ENCODE measurements at regions not wholly inside any gene's neighbourhood (a gene's known extent, or its start where the extent isn't known, plus 50 kb on each side); places are given as distances from the start of the nearest gene placed in this dataset.
A peak's percentile ranks its signal among the peaks of the same experiment; 100 is the strongest.

DNA sequence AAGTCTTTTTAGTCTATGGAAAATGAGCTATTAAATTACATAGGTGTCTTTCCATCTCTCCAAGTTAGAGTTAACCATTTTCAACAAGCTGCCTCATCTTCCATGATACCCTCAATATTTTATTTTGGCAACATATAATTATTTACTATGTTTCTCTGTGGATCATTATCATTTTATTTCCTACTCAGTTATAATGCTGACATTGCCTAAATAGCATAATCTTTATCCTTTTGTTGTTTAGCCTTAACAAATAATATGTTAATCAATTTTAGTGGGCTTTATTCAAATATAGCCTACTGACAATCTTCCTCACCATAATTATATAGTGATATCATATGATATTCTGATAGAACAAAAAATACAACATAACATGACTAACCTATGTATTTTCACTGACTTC lies 1044.8 kb upstream of the FOXG1 start:
- Histone ChIP-seq H3K9me3 (no peaks in the 10 kb centered on the region), H3K4me3 (no peak overlapping the region), H3K4me1 (ENCODE audit: low read depth) (no peaks in the 10 kb centered on the region), H3K36me3 (ENCODE audit: low read depth) (no peaks in the 10 kb centered on the region)
- intact Hi-C loops (cut with DNase I, micrococcal nuclease): no loop called here
- DNase-seq (no peak), ATAC-seq (no peak)
- TF ChIP-seq, protein P1, sequence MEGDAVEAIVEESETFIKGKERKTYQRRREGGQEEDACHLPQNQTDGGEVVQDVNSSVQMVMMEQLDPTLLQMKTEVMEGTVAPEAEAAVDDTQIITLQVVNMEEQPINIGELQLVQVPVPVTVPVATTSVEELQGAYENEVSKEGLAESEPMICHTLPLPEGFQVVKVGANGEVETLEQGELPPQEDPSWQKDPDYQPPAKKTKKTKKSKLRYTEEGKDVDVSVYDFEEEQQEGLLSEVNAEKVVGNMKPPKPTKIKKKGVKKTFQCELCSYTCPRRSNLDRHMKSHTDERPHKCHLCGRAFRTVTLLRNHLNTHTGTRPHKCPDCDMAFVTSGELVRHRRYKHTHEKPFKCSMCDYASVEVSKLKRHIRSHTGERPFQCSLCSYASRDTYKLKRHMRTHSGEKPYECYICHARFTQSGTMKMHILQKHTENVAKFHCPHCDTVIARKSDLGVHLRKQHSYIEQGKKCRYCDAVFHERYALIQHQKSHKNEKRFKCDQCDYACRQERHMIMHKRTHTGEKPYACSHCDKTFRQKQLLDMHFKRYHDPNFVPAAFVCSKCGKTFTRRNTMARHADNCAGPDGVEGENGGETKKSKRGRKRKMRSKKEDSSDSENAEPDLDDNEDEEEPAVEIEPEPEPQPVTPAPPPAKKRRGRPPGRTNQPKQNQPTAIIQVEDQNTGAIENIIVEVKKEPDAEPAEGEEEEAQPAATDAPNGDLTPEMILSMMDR (IDR thresholded peaks at IDR 0.05): no peak

DNA sequence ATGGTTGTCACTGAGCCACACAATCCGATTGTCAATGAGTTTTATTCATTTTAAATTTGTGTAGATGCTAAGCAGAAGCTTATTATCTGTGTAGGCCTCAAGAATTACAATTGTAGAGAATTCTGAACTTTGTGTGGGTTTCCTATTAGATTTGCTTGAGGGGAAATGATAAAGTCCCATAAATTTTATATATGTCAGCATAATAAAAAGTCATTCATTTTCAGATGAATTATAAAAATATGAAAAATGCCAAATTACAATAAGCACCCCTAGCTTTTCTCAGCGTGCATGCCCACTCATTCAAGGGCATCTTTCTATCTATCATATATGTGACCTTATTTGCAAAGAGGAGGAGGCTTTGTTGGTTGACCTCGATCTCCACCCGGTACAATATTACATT lies 1041.1 kb upstream of the FOXG1 start:
- Histone ChIP-seq H3K9me3 (no peaks in the 10 kb centered on the region), H3K4me3 (no peak overlapping the region), H3K36me3 (ENCODE audit: low read depth) (no peaks in the 10 kb centered on the region), H3K4me1 (ENCODE audit: low read depth) (no peaks in the 10 kb centered on the region)
- intact Hi-C loops (cut with DNase I, micrococcal nuclease): no loop called here
- ATAC-seq (no peak), DNase-seq (no peak)
- TF ChIP-seq, protein P1 (IDR thresholded peaks at IDR 0.05): no peak

DNA sequence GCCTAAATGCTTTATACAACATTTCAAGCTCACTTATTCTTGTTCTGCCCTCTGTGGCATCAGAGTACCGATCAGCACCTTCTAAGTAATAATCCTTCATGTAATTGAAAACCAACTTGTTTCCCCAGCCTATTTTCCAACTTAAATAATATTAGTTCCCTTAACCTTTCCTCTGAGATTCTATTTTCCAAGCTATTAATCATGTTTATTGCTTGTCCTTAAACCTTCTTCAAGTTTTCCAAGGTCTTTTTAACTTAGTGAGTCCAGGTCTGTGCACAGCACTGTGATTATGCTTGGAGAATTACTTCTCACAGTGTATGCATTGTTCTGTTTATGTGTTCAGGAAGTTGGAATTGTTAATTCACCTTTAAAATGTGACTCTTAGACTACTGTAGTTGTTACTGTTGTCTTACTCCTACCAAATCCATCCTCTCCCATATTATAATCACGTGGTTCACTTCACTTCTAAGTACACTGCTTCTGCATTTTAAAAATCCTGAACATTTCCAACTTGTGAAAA lies 1039.3 kb upstream of the FOXG1 start:
- peak; percentile 55 for ATAC-seq
- no peaks in the 10 kb centered on the region for H3K9me3 ChIP-seq
- DNase-seq: no peak
- TF ChIP-seq, protein P1 (IDR thresholded peaks at IDR 0.05): no peak
- no peaks in the 10 kb centered on the region for H3K4me1 ChIP-seq (ENCODE audit: low read depth)
- no peak overlapping the region for H3K4me3 ChIP-seq
- intact Hi-C loops (cut with DNase I, micrococcal nuclease): no loop called here
- H3K36me3 ChIP-seq (ENCODE audit: low read depth): no peaks in the 10 kb centered on the region

DNA sequence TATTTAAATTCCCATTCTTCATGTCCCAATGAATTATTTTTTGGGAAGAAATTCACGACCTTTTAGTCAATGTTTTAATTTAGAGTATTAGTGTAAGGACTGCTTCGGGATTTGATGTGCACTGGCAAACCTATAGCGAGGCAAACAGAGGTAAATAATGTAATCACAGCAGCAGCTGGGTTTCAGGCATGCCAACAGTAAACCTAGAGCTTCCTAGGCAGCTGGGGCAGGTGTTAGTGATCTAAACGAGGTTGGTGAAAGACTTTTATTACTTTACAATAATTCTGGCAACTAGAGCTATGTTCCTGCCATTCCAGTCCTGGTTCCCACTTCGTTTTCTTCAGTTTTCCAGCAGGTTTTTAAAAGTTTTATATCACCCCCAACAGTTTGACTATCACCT lies 1036.4 kb upstream of the FOXG1 start:
- Histone ChIP-seq H3K4me3 (no peak overlapping the region), H3K36me3 (ENCODE audit: low read depth) (no peaks in the 10 kb centered on the region), H3K9me3 (no peaks in the 10 kb centered on the region), H3K4me1 (ENCODE audit: low read depth) (no peaks in the 10 kb centered on the region)
- intact Hi-C loops (cut with DNase I, micrococcal nuclease): no loop called here
- TF ChIP-seq, protein P1 (IDR thresholded peaks at IDR 0.05): no peak
- DNase-seq: peak in 1 of 3 donors; percentile 14
- ATAC-seq: peak; percentile 76

DNA sequence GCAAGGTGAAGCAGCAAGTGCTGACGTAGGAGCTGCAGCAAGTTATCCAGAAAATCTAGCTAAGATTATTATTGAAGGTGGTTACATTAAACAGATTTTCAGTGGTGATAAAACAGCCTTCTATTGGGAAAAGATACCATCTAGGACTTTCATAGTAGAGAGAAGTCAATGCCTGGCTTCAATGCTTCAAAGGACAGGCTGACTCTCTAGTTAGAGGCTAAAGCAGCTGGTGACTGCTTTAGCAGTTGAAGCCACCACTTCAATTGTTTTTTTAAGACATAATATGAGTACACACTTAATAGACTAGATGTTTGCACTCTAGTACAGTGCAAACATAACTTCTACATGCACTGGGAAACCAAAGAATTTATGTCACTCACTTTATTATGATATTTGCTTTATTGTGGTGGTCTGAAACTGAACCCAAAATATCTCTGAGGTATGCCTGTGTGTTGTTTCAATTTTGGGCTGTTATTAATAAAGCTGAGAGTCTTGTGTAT lies 1026.9 kb upstream of the FOXG1 start:
- no peak for ATAC-seq
- intact Hi-C loops (cut with DNase I, micrococcal nuclease): no loop called here

More for the DNA sequence above, 1026.9 kb upstream of the FOXG1 start:
- H3K9me3 ChIP-seq: no peaks in the 10 kb centered on the region
- H3K36me3 ChIP-seq (ENCODE audit: low read depth): no peaks in the 10 kb centered on the region
- no peak for DNase-seq
- H3K4me1 ChIP-seq (ENCODE audit: low read depth): no peaks in the 10 kb centered on the region
- TF ChIP-seq, protein P1 (IDR thresholded peaks at IDR 0.05): no peak
- no peak overlapping the region for H3K4me3 ChIP-seq
